HUDEP-2 (cell line): ENCODE measurements at regions not wholly inside any gene's neighbourhood (a gene's known extent, or its start where the extent isn't known, plus 50 kb on each side); places are given as distances from the start of the nearest gene placed in this dataset.
"Not testable (repeated sequence)": the region's sequence is repeated elsewhere in the genome, so short reads cannot be mapped to it uniquely, and the experiment has no call there.

ENCODE experiments used
- DNase-seq, 76 experiments: peaks; one replicate each; lab custom pipeline; 2025; ENCODE audit not compliant: unreplicated experiment in 76 of 76; lab: John Stamatoyannopoulos, UW

- DNase-seq, result no peak
Measured at GRCh38 chr4:100340512-100341485, 150.5 kb upstream of the DDIT4L start.

DNA sequence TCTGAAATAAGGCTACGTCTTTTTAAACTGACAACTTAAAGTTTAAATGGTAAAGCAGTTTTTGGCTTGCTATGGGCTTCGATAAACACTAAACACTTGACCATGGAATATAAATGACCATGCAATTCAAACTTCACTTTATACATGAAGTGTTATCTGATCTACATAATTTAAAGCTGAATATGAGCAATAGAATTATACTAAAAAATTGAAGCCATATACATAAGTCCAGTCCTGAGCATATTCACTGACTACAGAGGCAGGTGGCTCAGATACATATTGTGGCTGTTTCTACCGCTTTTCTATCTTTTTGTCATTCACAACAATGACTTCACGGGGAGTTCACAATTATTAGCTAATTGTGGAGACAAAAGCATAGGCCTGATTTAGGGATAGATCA, 149.6 kb upstream of the DDIT4L start:
- DNase-seq, result no peak

GRCh38 chr4:100333491-100333890, 143.2 kb upstream of the DDIT4L start:
- not testable (repeated sequence) for DNase-seq

GRCh38 chr4:100317032-100317864, 127.0 kb upstream of the DDIT4L start:
- peak in 1 of 76 experiments; percentile 1 for DNase-seq

DNA sequence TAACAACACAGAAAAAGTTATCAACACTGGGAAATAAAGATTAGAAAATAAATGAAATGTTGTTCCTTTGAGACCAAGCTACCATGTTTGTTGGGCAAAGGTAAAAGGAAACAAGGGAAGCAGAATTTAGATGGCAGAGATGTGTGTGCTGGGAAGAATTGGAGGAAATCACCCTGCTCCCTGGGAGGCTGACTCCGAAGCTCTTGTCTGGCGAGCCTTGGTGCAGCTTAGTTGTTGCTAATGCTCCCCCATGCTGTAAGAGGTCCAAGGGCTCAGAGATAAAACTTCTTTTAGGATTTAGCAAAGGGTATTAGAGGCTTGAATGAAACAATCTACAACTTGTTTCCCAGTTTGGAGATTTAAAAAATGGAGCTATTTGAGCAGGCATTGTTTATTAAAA, 123.8 kb upstream of the DDIT4L start:
- DNase-seq, result no peak

GRCh38 chr4:100312615-100313350, 122.5 kb upstream of the DDIT4L start:
- DNase-seq, result no peak

DNA sequence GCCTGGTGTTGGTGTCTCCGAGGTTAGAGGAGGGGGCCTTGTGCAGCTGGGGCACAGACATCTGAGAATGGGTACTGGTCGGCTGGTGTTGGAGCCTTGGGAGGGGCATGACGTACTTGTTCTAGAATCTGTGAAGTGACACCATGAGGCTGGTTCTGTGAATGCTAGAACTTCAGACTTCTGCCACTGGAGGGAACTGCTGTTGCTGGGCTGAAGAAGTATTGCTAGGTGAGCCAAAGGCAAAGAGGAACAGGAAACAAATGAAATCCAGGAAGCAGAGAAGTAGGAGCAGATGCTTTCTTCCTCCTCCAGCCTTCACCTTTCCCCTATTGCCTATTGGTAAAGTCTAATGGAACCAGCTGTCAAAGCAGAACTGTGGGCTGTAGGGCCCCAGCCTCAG, 120.9 kb upstream of the DDIT4L start:
- DNase-seq, result peak in 10 of 76 experiments; percentile 2 to 26 (median 3)

- DNase-seq, result no peak
Measured at GRCh38 chr4:100306018-100306417, 115.8 kb upstream of the DDIT4L start.

DNA sequence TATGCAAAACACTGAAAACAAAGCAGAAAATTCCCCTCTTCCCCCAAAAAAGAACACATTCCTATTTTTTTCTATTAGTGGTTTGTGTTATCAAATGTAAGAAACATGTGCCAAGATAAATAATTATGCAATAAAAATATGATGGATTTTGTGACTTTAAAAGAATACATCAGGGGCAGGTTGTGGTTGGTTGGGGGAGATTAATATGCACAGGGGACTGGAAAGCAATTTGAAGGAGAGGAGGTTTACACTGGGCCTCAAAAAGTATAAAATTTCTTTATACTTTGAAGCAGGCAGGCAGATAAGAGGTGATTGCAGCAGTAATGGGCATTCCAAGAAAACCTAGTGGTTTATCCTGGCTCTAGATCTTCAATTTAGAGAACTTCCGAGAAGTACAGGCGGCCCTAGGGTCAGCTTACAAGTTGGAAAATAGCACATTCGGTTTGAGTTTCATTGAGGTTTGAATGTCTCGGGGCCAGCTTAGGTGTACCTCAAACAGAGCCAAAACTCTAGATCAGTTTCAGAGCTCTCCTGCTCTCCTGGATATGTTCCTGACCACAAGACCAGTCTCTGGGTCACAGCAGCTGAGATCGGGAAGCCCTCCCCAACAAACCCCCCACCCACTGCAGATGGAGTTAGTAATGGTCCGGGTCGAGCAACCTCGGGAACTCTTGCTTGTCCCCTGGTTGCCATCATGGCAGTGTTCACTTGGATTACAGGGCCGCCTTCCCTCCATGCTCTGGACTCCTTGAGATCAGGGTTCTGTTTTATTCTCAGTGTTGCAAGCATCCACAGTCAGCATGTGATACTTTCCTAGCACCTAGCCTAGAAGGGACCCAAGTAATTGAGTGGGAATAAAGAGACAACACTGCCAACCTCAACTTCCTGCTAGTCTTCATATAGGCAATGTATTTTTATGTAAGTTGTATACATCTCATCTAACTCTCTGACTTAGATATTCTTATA, 112.1 kb upstream of the DDIT4L start:
- DNase-seq, result no peak

DNA sequence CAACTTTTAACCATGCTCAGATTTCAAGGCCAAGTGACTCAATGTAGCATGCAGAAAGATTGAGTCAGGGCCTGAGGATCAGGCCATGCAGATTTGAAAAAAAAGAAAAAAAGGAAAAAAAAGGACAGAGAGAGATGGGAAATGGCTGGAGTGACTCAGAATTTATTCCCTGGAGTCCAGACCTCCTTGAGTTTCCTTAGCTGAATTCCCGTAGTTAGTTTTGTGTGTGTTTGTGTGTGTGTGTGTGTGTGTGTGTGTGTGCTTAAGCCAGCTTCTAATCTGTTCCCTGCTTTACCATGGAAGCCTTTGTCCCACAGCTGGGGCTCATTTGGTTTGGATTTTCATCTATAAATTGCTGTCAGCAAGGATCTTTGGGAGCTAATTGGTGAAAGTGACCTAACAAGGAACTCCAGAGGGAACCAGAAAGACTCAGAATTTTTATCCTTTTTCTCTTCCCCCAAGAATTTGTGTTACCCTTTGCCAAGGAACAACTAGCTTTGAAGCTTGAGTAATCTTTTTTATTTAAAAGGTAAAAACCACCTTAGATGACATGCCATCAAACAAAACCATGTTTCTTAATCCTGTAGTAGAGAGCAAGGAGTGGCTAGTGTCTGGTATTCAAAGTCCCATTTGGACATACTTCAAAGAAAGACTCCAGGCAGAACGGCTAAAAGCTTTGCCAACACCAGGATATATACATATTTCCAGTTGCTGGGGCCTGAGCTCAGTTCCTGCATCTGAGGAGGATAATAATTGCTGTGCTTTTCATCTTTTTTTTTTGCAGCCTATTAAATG, 109.0 kb upstream of the DDIT4L start:
- no peak for DNase-seq

- no peak for DNase-seq
Measured at GRCh38 chr4:100295792-100296191, 105.5 kb upstream of the DDIT4L start.

- DNase-seq, result no peak
Measured at GRCh38 chr4:100294356-100294755, 104.1 kb upstream of the DDIT4L start.

GRCh38 chr4:100290585-100290984, 100.3 kb upstream of the DDIT4L start:
- DNase-seq, result no peak

GRCh38 chr4:100289946-100290345, 99.7 kb upstream of the DDIT4L start:
- DNase-seq, result no peak

DNA sequence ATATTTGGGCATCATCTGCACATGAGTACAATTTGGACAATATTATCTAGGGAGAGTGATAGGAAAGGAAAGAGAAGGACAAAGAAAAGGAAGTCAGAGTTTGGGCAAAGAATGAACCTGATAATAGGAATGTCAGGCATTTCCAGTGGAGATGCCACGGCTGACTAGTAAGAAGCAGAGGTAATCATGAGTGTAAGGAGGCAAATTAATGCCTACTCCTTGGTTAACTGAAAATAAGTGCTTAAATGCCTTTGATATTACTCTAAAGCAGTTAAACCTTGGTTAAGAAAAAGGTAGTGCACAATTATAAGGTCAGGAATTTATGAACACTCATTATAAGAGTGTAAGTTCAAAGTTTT, 99.2 kb upstream of the DDIT4L start:
- no peak for DNase-seq

DNA sequence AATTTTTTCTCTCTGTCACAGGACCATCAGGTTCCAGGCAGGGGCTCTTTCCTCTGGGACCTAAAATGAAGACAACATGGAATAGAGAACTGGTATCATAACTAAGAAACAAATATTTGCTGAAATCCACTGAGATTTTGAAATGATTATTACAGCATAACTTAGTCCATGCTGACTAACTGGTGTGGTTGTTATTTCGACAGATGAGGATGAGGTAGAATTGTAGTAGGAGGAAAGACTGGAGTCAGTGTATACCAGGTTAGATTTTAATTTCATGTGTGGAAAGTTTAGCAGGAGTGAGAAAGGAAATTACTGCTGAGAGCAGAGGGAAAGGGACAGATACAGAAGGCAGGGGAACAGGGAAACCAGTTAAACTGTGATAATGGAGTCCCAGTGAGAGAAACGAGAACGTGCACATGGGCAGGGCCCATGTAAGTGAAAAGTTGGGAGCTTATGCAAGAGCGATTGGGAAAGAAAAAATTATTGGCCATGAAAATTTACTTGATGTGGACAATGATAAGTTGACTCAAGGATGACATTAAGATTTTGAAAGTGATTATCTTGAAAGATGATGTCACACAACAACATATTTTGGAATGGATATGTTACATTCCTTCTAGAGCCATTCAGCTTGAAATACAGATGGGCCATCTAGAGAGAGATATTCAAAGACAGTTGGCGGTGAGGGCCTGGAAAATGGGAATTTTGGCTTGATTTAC, 98.7 kb upstream of the DDIT4L start:
- no peak for DNase-seq

GRCh38 chr4:100288161-100288560, 97.9 kb upstream of the DDIT4L start:
- DNase-seq, result no peak

DNA sequence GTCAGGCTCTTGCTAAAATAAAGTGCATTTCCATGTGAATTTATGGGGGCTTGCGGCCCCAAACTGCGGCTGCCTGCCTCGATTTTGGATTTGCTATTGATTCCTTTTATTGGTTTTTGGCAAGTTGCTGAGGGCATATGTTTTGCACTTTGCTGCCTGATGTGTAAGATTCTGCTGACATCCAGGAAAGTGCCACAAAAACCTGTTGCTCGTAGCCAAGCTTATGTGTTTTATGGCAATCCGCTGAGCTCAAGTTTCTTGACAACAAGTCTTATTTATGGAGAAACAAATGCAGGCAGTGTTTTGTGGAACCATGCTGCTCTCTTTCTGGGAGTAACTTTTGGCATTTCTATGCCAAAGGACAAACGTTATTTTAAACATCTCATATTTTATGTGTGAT, 97.3 kb upstream of the DDIT4L start:
- no peak for DNase-seq
